ENCODE measurements at regions not wholly inside any gene's neighbourhood (a gene's known extent, or its start where the extent isn't known, plus 50 kb on each side); places are given as distances from the start of the nearest gene placed in this dataset.

GRCh38 chr2:21916934-21917522, 793.3 kb downstream of the TDRD15 start:
- no peak overlapping the region for H2AK9ac ChIP-seq (replicated peaks; ENCODE audit: low read depth, low read length, poor library complexity)
- no peak overlapping the region for H4K5ac ChIP-seq (ENCODE audit: low read depth, low read length)
- H2BK20ac ChIP-seq (ENCODE audit: low read depth, low read length) = no peak overlapping the region
- H3K9ac ChIP-seq (ENCODE audit: low read depth, low read length) = no peak overlapping the region
- in situ Hi-C loops (cut with MboI; ENCODE audit: low sequenced_read_pairs) = no loop called here
- H4K91ac ChIP-seq (ENCODE audit: insufficient read depth, low read depth, low read length) = no peak overlapping the region
- no peak overlapping the region for H3K4me3 ChIP-seq (ENCODE audit: insufficient read depth, low read depth, low read length)
- H3K4me2 ChIP-seq (ENCODE audit: low read depth, low read length) = no peak overlapping the region
- no peak overlapping the region for H3K18ac ChIP-seq (ENCODE audit: low read depth, low read length)
- H3K56ac ChIP-seq (ENCODE audit: extremely low read depth, insufficient read depth, low read length) = no peak overlapping the region
- no peak overlapping the region for H3K4ac ChIP-seq (ENCODE audit: low read depth, low read length)
- TF ChIP-seq MAFK (IDR thresholded peaks at IDR 0.05; ENCODE audit: low read depth, low read length) (no peak), RAD21 (IDR thresholded peaks at IDR 0.05; ENCODE audit: low read length) (no peak), SMC3 (IDR thresholded peaks at IDR 0.05; ENCODE audit: low read depth, low read length) (0 out of 2 replicates have a peak, but pooled peaks have one; percentile 5), MAZ (IDR thresholded peaks at IDR 0.05; ENCODE audit: borderline replicate concordance, low read depth, low read length) (no peak)
- no peaks in the 10 kb centered on the region for H3K79me1 ChIP-seq (ENCODE audit: low read depth in 1 of 2, low read length in 2 of 2)
- no peaks in the 10 kb centered on the region for H4K20me1 ChIP-seq (ENCODE audit: insufficient read depth, low read length)
- H3K9me1 ChIP-seq (ENCODE audit: insufficient read depth, low read length) = no peaks in the 10 kb centered on the region
- DNase-seq (peak; percentile 21), ATAC-seq (ENCODE audit: low read depth) (0 out of 2 replicates have a peak, but pooled peaks have one; percentile 53)
- H3K9me3 ChIP-seq (ENCODE audit: control insufficient read depth, insufficient read depth, low read length) = no peaks in the 10 kb centered on the region
- H3K36me3 ChIP-seq (ENCODE audit: control insufficient read depth, insufficient read depth, low read length) = no peaks in the 10 kb centered on the region
- no peak overlapping the region for H4K8ac ChIP-seq (ENCODE audit: low read depth in 2 of 2, low read length in 2 of 2)
- CTCF ChIA-PET = no interaction called here
- 0% methylated on average over 1 of the region's 6 CpGs; no CpG with 5 or more reads in 1 of the 2 experiments for WGBS, 2 experiments (ENCODE audit: extremely low coverage in 2 of 2, insufficient read length in 1 of 2)
- no peak overlapping the region for H2AFZ ChIP-seq (replicated peaks; ENCODE audit: low read length, poor library complexity)
- H3K14ac ChIP-seq (replicated peaks; ENCODE audit: low read depth, low read length) = no peak overlapping the region
- no TSS peak for BruUV-seq (replicated peaks)
- no peak overlapping the region for H2AK5ac ChIP-seq (ENCODE audit: low read depth, low read length)
- H2BK5ac ChIP-seq (ENCODE audit: low read depth, low read length, poor library complexity, severe bottlenecking) = no peak overlapping the region
- H3K27me3 ChIP-seq (ENCODE audit: control insufficient read depth, insufficient read depth, low read length) = no peaks in the 10 kb centered on the region
- intact Hi-C loops (cut with micrococcal nuclease) = no loop called here
- no peak overlapping the region for H2BK120ac ChIP-seq (ENCODE audit: low read depth, low read length)
- no peaks in the 10 kb centered on the region for H3K4me1 ChIP-seq (ENCODE audit: control insufficient read depth, insufficient read depth, low read length)
- no peak overlapping the region for H3K27ac ChIP-seq (ENCODE audit: insufficient read depth, low read length)
- no peak overlapping the region for H3K23ac ChIP-seq (ENCODE audit: low read depth, low read length)
- dilution Hi-C loops (cut with HindIII; ENCODE audit: low sequenced_read_pairs, unreplicated experiment) = no loop called here
- POLR2A ChIA-PET (ENCODE audit: unreplicated experiment) = no interaction called here
- no peak overlapping the region for H2BK15ac ChIP-seq (ENCODE audit: low read depth, low read length)

Measured in IMR-90 (cell line).